ENCODE measurements at regions not wholly inside any gene's neighbourhood (a gene's known extent, or its start where the extent isn't known, plus 50 kb on each side); places are given as distances from the start of the nearest gene placed in this dataset.

DNA sequence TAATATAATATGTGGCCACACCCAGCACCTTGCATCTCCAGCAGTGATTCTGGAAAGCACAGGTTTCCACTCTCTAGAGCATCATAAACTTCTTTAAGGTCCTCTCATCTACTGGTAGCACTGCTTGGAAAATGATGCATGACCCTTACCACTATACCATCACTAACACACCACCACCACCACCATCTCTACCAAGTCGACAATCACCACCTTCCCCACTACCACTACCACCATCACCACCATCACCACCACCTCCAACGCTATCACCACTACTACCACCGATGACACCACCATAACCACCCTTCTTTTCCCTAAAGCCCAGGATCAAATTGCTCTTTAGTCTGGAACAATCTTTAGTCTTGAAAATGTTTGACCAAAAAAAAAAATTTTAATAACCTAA is 390.4 kb downstream of the SUCLA2 start:
- TF ChIP-seq, protein P1, sequence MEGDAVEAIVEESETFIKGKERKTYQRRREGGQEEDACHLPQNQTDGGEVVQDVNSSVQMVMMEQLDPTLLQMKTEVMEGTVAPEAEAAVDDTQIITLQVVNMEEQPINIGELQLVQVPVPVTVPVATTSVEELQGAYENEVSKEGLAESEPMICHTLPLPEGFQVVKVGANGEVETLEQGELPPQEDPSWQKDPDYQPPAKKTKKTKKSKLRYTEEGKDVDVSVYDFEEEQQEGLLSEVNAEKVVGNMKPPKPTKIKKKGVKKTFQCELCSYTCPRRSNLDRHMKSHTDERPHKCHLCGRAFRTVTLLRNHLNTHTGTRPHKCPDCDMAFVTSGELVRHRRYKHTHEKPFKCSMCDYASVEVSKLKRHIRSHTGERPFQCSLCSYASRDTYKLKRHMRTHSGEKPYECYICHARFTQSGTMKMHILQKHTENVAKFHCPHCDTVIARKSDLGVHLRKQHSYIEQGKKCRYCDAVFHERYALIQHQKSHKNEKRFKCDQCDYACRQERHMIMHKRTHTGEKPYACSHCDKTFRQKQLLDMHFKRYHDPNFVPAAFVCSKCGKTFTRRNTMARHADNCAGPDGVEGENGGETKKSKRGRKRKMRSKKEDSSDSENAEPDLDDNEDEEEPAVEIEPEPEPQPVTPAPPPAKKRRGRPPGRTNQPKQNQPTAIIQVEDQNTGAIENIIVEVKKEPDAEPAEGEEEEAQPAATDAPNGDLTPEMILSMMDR (IDR thresholded peaks at IDR 0.05) = no peak
- TF ChIP-seq POLR2AphosphoS5 (IDR thresholded peaks at IDR 0.05) = no peak
- no peak for TF ChIP-seq EP300 (IDR thresholded peaks at IDR 0.05)

Data from esophagus muscularis mucosa (tissue), 4 donors.